GM19023 (cell line): ENCODE measurements at regions not wholly inside any gene's neighbourhood (a gene's known extent, or its start where the extent isn't known, plus 50 kb on each side); places are given as distances from the start of the nearest gene placed in this dataset.

Source experiments
- ATAC-seq: cut with Tn5 transposase; IDR thresholded peaks from one replicate; pipeline ENCODE4 v1.9.1; 2021; ENCODE audit warnings: mild to moderate bottlenecking, moderate library complexity; ENCODE audit not compliant: unreplicated experiment

DNA sequence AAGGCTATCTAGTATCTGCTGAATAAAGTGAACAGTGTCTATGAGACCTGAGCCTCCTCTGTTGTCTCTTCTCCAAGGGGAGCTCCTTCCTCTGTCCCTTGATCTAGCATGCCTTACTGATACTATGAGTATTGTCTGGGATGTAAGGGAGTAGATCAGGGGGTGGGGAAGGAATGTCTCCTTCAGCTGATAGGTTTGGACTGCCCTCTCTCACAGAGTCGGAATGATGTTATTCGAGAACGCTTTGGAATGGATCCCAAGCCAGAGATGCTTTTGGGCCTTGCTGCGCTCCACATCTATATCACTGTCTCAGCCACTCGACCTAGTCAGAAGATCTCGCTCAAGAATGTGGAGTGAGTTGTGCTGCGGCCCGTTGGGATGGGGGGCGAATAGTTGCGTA is 68.3 kb upstream of the PRPS1 start:
- no peak for ATAC-seq

DNA sequence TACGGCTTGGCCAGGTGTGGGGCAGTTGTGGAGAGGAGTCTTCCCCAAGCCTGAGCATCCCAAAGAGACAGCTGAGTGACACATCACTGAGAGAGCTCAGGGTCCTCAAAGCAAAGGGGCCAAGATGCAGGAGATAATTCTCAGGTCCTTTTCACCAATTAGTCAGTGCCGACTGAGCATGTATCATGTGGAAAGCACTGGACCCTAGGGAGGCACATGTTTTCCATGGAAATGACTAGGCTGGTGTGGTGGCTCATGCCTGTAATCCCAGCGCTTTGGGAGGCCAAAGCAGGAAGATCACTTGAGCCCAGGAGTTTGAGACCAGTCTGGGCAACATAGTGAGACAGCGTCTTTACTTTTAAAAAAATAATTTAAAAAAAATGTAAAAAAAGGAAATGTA is 67.3 kb upstream of the PRPS1 start:
- no peak for ATAC-seq

DNA sequence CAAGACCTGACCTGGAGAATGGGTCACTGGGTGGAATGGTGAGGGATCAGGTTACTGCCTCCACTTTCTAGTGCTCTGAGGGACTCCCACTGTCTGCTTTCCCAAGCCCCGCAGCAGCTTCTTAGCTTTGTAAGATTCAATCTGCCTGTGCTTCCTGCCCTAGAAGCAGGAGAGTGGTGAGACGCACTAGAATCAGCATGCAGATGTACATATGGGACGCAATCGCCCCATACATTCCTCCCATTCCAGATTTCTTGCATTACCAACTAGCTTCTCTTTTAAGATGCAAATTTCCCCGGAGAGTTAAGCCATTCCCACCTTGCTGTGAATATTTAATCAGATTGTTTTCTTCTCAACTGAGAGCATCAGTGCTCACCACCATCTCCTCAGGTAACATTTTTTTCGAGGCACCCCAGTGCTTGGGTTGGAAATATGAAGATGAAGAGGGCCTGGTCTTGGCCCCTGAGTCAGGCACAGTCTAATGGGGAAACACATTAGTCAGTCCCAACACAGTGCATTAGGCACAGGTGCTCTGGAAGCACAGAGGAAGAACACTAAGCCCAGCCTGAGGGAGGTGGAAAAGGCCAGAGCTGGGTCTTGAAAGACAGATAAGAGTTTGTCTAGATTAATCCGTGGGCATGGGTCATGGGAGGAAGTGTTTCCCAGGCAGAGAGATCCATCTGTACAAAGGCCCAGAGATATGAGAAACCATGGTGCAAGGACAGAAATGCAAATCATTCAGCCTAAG is 66.7 kb upstream of the PRPS1 start:
- no peak for ATAC-seq

DNA sequence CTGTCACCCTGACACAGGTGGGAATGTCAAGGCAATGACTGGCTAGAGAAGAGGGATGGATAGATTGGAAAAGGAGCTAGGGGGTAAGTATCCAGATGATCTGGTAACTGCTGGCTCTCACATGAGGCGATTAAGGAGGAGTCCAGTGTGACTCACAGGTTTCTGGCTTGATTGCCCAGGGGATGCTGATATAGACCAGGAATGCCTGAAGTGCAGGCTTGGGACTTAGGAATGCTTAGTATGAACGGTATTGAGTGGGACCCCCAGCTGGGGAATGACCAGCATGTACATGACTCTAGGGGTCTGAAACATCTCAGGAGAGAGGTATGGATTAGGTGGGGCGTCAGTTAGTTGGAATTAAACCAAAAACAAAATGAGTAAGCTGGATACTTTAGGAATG is 65.8 kb upstream of the PRPS1 start:
- no peak for ATAC-seq

DNA sequence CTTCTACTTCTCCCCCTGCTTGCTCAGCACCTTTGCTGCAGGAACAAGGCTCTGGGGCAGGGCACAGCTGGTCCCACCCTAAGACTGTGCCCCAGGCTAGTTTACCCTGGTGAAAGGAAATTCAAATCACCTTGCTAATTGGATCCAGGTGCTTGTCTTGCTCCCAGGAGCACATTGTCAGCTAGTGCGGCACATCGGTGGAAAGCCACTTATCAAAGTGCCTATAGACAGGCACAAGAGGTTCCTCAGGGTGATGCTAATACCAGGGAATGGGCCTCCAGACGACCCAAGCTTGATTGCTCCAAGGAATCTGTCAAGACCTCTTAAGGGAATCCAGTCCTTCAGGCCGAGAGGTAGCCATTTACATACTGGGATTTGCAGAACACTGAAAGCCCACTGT is 64.5 kb upstream of the PRPS1 start:
- no peak for ATAC-seq

DNA sequence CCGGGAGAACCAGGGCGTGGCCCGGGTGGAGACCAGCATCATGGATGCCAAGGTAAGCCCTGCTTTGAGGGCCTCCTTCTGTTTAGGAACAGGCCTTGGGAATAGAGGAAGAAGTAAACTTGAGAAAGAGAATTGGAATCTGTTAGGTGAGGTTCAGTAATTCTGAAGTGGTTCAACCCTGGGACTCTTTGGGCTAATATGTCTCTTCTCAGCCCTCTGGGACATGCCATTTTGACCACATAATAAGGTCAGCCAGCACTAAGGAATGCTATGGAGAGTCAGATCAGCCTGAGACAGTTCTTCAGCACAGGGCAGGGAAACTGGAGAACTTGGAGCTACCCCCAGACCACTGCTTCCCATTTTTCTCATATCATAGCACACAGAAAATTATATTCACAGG is 63.3 kb upstream of the PRPS1 start:
- no peak for ATAC-seq

DNA sequence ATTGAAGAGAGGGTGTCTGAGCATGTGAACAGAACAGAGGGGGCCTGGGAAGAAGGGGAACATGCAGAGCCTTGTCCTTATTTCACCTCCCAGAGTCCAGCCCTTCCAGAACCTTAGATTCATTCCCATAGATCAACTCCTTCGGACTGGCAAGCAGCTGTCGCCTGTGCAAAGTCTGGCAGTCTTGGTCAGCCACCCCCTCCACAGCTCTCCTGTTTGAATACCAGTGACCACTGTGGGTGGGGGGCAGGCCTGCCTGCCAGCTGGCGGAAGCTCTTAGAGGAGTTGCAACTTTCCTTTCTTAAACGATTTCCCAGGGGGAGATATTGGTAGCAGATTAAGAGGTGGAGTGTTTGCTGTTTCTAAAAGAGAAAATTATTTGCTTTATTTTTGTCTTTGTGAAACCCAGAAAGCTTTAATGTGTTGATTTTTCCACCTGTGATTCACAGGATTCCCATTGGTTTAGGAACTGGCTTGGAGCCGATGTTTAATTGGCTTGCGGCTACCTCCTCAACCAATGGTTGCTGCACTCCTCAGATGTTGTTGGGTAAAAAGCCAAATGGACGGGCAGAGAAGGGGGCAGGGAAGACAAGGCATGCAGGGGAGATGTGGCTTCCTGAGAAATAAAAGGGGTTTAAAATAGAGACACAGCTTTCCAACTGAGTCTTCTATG is 62.2 kb upstream of the PRPS1 start:
- no peak for ATAC-seq

DNA sequence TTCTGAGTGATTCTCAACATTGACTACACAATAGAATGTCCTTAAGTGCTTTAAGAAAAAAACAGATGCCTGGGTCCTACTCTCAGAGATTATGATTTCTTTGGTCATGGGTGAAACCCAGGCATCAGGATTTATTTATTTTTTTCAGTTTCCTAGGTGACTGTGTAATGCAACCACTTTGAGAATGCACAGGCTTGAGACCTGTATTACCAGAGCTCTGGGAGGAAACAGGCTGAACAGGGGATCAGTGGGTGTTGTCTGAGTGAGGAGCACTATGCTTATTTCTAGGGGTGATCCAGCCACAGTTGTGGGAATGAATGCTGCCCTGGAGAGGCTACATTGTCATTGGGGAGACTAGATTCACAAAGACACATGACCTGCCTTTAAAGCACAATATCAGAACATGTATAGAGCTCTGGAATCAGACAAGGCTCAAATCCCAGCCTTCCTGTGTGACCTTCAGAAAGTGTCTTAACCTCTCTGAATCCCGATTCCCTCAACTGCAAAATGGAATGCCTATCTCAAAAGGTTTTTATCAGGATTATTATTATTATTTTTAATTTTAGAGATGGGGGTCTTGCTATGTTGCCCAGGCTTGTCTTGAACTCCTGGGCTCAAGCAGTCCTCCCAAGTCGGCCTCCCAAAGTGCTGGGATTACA is 61.6 kb upstream of the PRPS1 start:
- no peak for ATAC-seq

DNA sequence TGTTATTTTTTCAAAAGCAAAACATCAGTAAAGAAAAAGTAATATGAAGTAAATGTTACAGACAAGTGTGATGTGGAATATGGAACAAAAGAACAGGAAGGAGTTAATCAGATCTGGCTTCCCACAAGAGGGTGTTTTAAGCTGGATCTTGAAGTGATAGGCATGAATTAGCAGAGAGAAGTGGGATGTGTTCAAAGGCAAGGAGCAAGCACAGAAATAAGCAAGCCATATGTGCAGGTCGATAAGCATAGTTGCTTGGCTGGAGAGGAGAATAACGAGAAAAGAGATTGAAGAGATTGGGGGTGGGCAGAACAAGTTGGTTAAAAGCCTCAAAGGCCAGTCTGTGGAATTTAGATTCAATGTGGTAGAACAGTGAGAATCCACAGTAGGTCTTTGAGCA is 60.9 kb upstream of the PRPS1 start:
- ATAC-seq: no peak

DNA sequence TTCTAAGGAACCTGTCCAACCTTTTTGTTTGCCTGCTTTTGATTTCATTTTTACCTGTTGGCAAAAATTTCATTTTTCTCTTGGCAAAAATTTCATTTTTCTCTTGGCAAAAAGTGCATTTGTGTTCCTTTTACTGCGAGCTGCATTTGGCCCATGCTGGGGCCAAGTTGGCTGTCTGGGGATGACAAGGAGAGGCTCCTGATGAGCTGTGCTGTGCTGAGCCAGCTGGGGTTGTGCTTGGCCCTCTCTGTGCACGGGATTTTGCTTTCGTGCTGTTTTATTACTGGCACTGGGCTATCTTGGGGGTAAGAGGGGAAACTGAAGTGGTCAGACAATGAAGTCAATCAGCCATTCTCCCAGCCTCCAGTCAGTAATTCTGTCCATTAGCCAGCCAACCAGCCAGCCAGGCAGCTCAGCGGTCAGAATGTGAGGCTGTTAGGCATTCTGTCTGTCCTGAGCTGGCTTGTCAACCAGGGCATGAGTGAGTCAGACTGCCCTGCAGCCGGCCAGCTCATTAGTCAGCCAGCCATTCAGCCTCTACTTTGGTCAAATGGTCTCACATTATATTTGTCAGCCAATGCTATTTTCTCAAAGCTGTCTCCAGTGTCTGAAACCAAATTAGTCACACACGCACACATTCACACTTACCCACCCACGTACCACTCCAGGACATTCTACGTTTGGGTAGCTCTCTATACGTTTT is 56.9 kb upstream of the PRPS1 start:
- no peak for ATAC-seq

DNA sequence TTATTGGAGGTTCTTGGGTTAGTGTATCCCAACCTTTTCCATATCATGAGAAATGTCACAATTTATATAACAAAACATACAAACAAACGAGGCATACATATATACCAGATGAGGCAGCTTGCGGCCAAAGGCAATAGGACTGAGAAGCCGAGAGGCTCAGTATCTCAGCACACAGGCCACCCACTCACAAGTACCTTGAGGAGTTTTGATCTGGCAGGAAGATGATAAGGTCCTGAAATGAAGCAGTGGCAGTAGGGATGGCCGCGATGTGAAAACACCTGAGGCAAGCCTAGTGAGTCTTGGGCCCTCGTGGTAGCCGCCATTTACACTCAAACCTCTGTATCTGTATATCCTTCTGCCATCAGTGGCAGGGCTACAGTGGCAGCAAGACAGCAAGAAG is 55.3 kb upstream of the PRPS1 start:
- no peak for ATAC-seq

DNA sequence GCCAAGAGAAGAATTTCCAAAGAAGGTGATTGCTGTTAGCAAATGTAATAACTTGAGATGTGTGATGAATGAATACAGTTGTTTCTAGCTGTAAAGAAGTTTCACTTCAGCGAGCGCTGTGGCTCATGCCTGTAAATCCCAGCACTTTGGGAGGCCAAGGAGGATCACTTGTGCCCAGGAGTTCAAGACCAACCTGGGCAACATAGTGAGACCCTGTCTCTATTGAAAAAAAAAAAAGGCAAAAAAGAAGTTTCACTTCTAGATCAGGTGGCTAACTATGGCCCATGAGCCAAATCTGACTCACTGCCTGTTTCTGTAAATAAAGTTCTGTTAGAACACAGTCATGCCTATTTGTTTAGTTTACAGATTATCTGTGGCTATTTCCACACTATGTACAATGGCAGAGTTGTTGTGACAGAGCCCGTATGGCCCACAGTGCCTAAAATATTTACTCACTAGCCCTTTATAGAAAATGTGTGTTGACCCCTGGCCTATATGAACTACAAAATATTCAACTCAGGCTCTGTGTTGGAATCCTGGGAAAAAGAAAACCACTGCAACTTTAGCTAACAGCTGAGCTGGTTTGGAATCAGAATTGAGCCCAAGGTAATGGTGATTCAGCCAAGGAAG is 54.1 kb upstream of the PRPS1 start:
- no peak for ATAC-seq

DNA sequence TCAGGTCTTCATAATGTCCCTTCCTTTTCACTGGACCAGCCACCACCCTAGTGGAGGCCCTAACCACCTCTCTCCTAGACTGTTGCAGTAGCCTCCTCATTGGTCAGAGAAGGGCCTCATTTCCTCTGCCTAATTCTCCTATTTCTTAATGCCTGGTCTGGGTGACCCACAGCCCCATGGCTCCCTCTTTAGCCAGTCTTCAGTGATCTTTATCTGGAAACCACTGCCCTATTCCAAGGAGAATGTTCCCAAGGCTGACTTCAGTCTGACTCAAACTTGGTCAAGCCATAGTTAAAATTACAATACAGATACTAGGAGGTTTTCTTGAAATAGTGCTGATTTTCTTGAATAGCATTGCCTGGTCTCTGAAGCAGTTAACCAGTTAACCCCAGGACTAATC is 53.6 kb upstream of the PRPS1 start:
- ATAC-seq: no peak

DNA sequence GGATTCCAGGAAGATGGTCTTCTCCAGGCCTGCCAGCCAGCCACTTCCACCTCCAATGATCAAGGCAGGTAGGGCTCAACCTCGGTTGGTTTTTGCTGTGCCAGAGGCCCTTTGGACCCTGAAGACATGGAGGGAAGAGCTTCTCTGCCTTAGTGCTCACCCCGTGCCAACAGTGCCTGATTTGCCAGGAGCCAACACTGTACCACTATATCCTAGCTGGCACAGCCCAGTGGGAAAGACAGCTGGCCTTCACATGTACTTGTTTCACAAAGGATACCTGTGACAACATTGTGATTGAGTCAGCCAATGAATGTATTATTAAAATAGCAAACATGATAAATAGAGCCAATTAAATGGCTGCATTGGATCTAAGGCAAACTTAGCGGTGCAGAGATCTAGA is 51.9 kb upstream of the PRPS1 start:
- no peak for ATAC-seq

DNA sequence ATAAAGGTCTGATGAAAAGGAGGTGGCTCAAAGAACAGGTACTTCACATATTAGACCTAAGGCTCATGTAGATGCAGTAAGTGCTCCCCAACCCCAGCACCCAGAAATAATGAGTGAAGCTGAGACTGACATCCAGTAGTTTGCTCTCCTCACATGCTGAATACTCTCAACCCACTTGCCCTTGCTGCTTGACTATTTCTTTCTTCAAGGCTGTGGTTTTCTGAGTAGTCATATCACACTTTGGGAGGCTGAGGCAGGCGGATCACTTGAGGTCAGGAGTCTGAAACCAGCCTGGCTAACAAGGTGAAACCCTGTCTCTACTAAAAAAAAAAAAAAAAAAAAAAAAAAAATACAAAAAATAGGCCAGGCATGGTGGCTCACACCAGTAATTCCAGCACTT is 51.5 kb upstream of the PRPS1 start:
- peak; percentile 81 for ATAC-seq

DNA sequence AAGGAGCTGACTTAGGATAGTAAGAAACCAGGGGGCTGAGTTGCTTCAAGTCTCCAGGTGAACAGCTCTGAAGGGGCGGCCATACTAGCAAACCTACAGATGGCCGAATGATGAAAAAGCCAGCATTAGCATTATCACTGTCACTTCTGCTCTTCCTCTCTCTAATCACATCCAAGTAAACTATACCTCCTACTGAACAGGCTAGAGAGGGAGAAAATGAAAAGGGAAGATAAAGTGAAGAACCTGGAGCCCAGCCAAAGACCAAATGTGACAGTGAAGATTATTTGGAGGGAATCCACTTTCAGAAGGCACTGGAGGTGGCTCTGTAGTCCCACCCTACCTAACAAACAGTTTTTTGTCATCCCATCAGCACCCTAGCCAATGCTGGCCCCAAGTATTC is 50.4 kb upstream of the PRPS1 start:
- no peak for ATAC-seq
